DOHH2 (cell line): ENCODE measurements at regions not wholly inside any gene's neighbourhood (a gene's known extent, or its start where the extent isn't known, plus 50 kb on each side); places are given as distances from the start of the nearest gene placed in this dataset.

ENCODE experiments used
- H3F3A ChIP-seq: fragments of 200-600 bp; sonication (generic), shearing (Covaris generic); 2 replicates; pipeline ENCODE4 v1.6.0; 2016; ENCODE audit warnings: antibody characterized with exemption, mild to moderate bottlenecking; ENCODE audit not compliant: control insufficient read depth, insufficient read depth
- H3K27ac ChIP-seq: fragments of 200-600 bp; sonication (generic); 2 replicates; pipeline ENCODE4 v1.5.1; 2014; ENCODE audit warnings: low read depth, mild to moderate bottlenecking, low read length, moderate library complexity
- H3K27me3 ChIP-seq: fragments of 200-600 bp; sonication (generic); 2 replicates; pipeline ENCODE4 v1.6.1; 2014; ENCODE audit warnings: mild to moderate bottlenecking, low read length, mixed read lengths; ENCODE audit not compliant: control insufficient read depth
- H3K36me3 ChIP-seq: fragments of 200-600 bp; sonication (generic); 2 replicates; pipeline ENCODE4 v1.6.1; 2014; ENCODE audit warnings: mild to moderate bottlenecking, low read length, moderate library complexity, mixed read lengths; ENCODE audit not compliant: control insufficient read depth
- H3K4me1 ChIP-seq: fragments of 200-600 bp; sonication (generic); 2 replicates; pipeline ENCODE4 v1.6.1; 2014; ENCODE audit warnings: mild to moderate bottlenecking, low read length, mixed read lengths; ENCODE audit not compliant: control insufficient read depth
- H3K4me2 ChIP-seq: fragments of 200-600 bp; sonication (generic); 2 replicates; pipeline ENCODE4 v1.6.0; 2014; ENCODE audit warnings: mild to moderate bottlenecking, low read length, moderate library complexity
- H3K4me3 ChIP-seq: fragments of 200-600 bp; sonication (generic); 2 replicates; pipeline ENCODE4 v1.5.1; 2014; ENCODE audit warnings: mild to moderate bottlenecking, low read length, mixed read lengths
- H3K79me2 ChIP-seq: fragments of 200-600 bp; sonication (generic); 2 replicates; pipeline ENCODE4 v1.6.1; 2014; ENCODE audit warnings: mild to moderate bottlenecking, low read length, mixed read lengths; ENCODE audit not compliant: control insufficient read depth
- H3K9me2 ChIP-seq: fragments of 200-600 bp; sonication (generic); replicated peaks from 2 replicates; pipeline ENCODE4 v1.6.1; 2014; ENCODE audit warnings: mild to moderate bottlenecking, low read length, mixed read lengths; ENCODE audit not compliant: control insufficient read depth
- H3K9me3 ChIP-seq: fragments of 200-600 bp; sonication (generic); 2 replicates; pipeline ENCODE4 v1.6.1; 2014; ENCODE audit warnings: antibody characterized with exemption, low read length, mixed read lengths; ENCODE audit not compliant: control insufficient read depth, insufficient read depth
- H4K20me1 ChIP-seq: fragments of 200-600 bp; sonication (generic); 2 replicates; pipeline ENCODE4 v1.6.0; 2014; ENCODE audit warnings: low read depth, mild to moderate bottlenecking, antibody characterized with exemption, low read length, moderate library complexity; ENCODE audit not compliant: control insufficient read depth, insufficient read depth
- EZH2phosphoT487 ChIP-seq: fragments of 200-600 bp; sonication (generic); IDR thresholded peaks from 2 replicates; pipeline ENCODE4 v1.6.1; 2017; ENCODE audit warnings: borderline replicate concordance, mild to moderate bottlenecking, antibody characterized with exemption, low read length, moderate library complexity, mixed read lengths
- TF ChIP-seq, protein P1 (sequence below): fragments of 200-600 bp; sonication (generic); IDR thresholded peaks from one replicate; pipeline ENCODE4 v1.5.1; 2014; ENCODE audit warnings: antibody characterized with exemption, mild to moderate bottlenecking, low read depth, low read length; ENCODE audit not compliant: poor library complexity, severe bottlenecking

DNA sequence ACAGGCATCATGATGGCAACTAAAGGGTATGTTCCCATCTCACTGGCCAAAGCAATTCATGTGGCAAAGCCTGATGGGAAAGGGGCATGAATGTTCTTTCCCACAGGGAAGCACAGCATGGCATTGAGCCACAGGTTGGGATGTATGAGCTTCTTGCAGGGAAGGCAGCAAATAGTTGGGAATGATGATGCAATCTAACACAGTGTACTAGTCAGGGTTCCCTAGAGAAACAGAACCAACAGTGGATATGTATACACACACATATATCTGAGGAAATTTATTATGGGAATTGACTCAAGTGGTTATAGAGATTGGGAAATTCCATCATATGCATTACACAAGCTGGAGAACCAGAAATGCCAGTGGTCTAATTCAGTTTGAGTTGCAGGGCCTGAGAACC lies 253.6 kb upstream of the NPVF start:
- no peaks in the 10 kb centered on the region for H3K9me3 ChIP-seq
- no peaks in the 10 kb centered on the region for H3K4me1 ChIP-seq
- no peaks in the 10 kb centered on the region for H3K36me3 ChIP-seq
- no peaks in the 10 kb centered on the region for H4K20me1 ChIP-seq
- no peak overlapping the region for H3K4me3 ChIP-seq
- no peak overlapping the region for H3K4me2 ChIP-seq
- H3K9me2 ChIP-seq: no peaks in the 10 kb centered on the region
- no peaks in the 10 kb centered on the region for H3F3A ChIP-seq
- H3K27ac ChIP-seq: no peak overlapping the region
- no peaks in the 10 kb centered on the region for H3K79me2 ChIP-seq
- peaks cover 24% of the 10 kb centered on the region for H3K27me3 ChIP-seq
- no peak for TF ChIP-seq EZH2phosphoT487
- TF ChIP-seq, protein P1, sequence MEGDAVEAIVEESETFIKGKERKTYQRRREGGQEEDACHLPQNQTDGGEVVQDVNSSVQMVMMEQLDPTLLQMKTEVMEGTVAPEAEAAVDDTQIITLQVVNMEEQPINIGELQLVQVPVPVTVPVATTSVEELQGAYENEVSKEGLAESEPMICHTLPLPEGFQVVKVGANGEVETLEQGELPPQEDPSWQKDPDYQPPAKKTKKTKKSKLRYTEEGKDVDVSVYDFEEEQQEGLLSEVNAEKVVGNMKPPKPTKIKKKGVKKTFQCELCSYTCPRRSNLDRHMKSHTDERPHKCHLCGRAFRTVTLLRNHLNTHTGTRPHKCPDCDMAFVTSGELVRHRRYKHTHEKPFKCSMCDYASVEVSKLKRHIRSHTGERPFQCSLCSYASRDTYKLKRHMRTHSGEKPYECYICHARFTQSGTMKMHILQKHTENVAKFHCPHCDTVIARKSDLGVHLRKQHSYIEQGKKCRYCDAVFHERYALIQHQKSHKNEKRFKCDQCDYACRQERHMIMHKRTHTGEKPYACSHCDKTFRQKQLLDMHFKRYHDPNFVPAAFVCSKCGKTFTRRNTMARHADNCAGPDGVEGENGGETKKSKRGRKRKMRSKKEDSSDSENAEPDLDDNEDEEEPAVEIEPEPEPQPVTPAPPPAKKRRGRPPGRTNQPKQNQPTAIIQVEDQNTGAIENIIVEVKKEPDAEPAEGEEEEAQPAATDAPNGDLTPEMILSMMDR: no peak

DNA sequence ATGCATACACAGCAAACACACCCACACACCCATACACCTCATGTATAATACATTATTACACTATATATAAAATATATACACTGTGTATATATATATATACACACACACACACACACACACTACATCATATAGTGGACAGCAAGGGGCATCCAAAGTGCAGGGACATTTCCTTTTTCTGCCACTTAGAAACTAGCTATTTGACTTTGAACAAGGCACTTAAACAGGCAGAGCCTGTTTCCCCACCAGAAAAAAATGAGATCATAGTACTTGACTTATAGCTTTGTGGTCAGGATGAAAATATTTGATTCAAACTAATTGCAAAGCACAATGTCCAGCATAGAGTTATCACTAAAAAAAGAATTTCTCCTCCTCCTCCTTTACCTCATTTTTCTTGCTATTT lies 254.3 kb upstream of the NPVF start:
- Histone ChIP-seq H3K27ac (no peak overlapping the region), H3K27me3 (peaks cover 26% of the 10 kb centered on the region), H3K4me1 (no peaks in the 10 kb centered on the region), H3K4me2 (no peak overlapping the region), H4K20me1 (no peaks in the 10 kb centered on the region), H3K4me3 (no peak overlapping the region), H3K9me3 (no peaks in the 10 kb centered on the region), H3F3A (no peaks in the 10 kb centered on the region), H3K36me3 (no peaks in the 10 kb centered on the region), H3K9me2 (no peaks in the 10 kb centered on the region), H3K79me2 (no peaks in the 10 kb centered on the region)
- TF ChIP-seq, protein P1: no peak
- no peak for TF ChIP-seq EZH2phosphoT487

DNA sequence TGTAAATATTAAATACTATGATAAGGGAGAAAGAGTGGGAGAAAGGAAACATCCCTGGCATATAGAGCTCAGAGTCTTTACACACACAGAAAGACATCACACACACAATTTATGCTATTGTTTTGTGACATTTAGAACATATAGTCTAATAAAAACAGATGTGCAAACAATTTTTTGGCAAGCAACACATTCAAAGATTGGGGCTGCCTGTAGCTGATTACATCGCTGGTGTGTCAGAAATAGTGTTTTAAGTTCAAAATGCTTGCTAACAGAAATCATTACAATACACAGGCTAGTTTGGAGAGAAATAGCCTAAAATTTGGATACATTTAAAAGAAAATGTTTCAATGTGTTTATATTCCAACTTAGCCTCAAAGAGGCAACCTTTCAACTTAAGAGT lies 256.7 kb upstream of the NPVF start:
- no peaks in the 10 kb centered on the region for H3K9me2 ChIP-seq
- no peak overlapping the region for H3K4me3 ChIP-seq
- no peaks in the 10 kb centered on the region for H3F3A ChIP-seq
- H3K4me1 ChIP-seq: no peaks in the 10 kb centered on the region
- no peaks in the 10 kb centered on the region for H4K20me1 ChIP-seq
- peaks cover 30% of the 10 kb centered on the region for H3K27me3 ChIP-seq
- H3K27ac ChIP-seq: no peak overlapping the region
- H3K4me2 ChIP-seq: no peak overlapping the region
- no peaks in the 10 kb centered on the region for H3K79me2 ChIP-seq
- no peaks in the 10 kb centered on the region for H3K36me3 ChIP-seq
- no peaks in the 10 kb centered on the region for H3K9me3 ChIP-seq
- TF ChIP-seq EZH2phosphoT487: no peak
- TF ChIP-seq, protein P1: no peak

DNA sequence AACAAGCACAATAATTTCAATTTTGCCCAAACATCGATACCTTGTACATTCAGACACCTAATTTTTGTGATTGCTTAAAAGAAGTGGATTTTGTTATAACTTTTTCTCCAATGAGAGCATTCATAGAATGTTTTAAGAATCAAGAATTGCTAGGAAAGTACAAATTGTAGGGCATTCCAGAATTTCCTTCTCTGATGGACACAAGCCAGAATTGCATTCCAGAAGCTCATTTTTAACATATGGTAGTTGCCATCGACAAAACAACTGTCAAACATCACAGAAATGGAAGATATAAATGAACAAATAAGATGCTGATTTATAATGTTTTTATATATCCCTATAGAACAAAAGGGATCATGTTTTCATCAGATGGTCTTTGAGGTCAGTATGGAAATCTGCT lies 258.4 kb upstream of the NPVF start:
- TF ChIP-seq, protein P1: no peak
- no peak for TF ChIP-seq EZH2phosphoT487
- no peaks in the 10 kb centered on the region for H3K9me3 ChIP-seq

More for the DNA sequence above, 258.4 kb upstream of the NPVF start:
- Histone ChIP-seq H3K79me2 (no peaks in the 10 kb centered on the region), H3K27me3 (peaks cover 34% of the 10 kb centered on the region), H4K20me1 (no peaks in the 10 kb centered on the region), H3F3A (no peaks in the 10 kb centered on the region), H3K4me3 (no peak overlapping the region), H3K27ac (no peak overlapping the region), H3K9me2 (no peaks in the 10 kb centered on the region), H3K36me3 (no peaks in the 10 kb centered on the region), H3K4me2 (no peak overlapping the region), H3K4me1 (no peaks in the 10 kb centered on the region)
